GM12872 (cell line): ENCODE measurements at regions not wholly inside any gene's neighbourhood (a gene's known extent, or its start where the extent isn't known, plus 50 kb on each side); places are given as distances from the start of the nearest gene placed in this dataset.

ENCODE experiments used
- TF ChIP-seq, protein P1 (sequence below): IDR thresholded peaks from 3 replicates; pipeline ENCODE4 v1.5.1; 2011; ENCODE audit warnings: low read depth, mild to moderate bottlenecking, low read length, moderate library complexity; ENCODE audit not compliant: insufficient read depth

DNA sequence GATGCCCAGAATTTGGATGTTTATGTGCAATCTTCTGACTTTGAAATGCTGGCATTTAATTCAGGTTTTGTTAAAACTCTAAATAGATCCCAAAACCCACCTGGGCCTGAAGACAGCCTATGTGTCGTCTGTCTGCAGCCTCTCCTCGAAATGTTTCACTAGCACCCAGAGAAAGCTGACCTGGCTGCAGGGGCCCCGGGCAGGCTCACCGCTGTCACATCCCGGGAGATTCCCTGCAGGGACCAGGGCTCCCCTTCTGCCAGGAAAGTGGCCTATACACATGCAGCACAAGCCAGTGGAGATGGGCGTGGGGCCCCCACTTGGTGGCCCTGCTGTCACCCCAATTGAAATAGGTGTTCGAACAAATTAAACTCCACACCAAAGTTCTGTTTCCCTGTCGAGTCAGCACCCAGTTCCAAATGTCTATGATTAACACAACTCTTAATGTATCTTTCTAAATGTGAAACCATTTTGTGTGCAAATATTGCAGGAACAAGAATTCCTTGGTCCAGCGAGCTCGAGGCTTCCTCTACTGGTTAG lies 145.8 kb upstream of the ZNF507 start:
- TF ChIP-seq, protein P1, sequence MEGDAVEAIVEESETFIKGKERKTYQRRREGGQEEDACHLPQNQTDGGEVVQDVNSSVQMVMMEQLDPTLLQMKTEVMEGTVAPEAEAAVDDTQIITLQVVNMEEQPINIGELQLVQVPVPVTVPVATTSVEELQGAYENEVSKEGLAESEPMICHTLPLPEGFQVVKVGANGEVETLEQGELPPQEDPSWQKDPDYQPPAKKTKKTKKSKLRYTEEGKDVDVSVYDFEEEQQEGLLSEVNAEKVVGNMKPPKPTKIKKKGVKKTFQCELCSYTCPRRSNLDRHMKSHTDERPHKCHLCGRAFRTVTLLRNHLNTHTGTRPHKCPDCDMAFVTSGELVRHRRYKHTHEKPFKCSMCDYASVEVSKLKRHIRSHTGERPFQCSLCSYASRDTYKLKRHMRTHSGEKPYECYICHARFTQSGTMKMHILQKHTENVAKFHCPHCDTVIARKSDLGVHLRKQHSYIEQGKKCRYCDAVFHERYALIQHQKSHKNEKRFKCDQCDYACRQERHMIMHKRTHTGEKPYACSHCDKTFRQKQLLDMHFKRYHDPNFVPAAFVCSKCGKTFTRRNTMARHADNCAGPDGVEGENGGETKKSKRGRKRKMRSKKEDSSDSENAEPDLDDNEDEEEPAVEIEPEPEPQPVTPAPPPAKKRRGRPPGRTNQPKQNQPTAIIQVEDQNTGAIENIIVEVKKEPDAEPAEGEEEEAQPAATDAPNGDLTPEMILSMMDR = no peak

DNA sequence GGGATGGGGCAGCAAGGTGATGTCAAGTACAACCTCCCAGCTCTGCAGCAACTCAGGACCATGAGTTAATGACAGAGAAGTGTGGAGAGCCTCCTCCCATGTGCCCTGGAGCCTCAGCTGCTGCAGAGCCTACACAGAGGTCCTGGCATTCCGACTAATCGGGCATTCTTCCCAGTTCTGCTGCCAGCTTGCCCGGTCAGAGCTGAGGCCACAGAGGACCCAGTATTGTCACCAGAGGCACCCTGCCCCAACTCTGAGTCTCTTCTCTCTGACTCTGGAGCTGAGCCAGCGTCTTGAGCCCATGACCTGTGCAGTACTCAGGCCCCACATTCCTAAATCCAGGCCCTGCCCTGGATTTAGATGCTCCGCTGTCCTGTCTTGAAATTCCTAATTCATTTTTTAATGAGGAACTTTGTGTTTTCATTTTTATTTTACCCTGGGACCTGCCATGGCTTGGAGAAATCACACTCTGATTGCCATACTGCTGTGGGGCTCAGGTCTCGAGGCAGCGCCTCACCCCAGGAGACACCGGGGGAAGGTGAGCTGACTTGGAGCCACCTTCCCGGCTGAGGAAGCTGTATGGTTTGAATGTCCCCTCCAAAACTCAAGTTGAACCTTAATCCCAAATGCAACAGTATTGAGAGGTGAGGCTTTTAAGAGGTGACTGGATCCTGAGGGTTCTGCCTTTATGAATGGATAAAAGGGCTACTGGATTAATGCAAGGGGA lies 144.9 kb upstream of the ZNF507 start:
- TF ChIP-seq, protein P1 = no peak

DNA sequence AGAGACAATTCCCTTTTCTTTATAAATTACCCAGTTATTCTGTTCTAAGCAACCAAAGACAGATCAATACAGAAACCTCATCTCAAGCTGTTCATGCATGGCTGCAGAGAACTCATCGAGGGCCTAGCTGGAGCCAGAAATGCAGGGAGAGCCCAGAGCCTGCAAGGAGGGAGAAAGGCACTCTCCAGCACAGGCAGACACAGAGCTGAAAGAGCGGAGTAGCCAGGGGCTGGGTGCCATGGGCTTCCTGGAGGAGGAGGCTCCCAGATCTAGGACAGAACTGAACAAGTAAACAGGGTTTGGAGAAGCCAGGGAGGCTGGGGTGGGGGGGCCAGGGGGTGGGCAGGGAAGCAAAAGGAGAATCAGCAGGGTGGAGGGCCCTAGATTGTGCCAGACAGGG lies 144.2 kb upstream of the ZNF507 start:
- TF ChIP-seq, protein P1 = no peak

DNA sequence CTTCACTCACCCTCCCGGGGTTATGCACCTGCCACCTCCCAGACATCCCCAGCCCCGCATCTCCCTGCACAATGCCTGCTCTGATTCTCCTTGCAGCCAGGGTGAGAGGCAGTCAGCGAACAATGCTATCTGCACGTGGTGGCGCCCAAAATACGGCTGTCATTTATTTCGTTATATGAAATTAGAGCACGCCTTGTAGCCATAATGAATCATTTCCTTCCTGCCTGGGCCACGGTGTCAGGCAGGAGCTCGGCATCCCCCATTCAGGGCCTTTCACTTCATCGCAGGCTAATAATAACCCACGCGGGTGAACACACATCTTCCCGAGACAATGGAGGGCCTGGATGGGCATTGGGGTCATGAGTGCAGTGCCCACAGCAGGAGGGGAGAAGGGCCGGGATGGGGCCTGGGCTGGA lies 143.8 kb upstream of the ZNF507 start:
- TF ChIP-seq, protein P1 = no peak

DNA sequence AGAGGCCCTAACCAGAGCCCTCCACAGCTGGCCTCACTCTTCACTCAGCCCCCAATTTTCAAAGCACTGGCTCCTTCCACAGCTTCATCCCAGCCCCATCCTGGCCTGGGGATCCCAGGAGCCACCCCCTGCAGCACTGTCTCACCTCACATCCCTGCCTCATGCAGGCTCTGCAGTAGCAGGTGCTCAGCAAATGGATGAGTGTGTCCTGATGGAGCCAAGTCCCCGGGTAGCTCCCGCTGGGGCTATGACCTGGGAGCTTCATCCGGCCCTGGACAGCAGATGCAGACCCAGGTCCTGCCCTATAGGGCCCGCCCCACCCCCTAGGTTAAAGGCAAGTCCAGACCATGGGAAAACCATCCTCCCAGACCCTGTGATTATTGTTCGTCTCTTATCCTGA lies 143.2 kb upstream of the ZNF507 start:
- TF ChIP-seq, protein P1 = no peak

DNA sequence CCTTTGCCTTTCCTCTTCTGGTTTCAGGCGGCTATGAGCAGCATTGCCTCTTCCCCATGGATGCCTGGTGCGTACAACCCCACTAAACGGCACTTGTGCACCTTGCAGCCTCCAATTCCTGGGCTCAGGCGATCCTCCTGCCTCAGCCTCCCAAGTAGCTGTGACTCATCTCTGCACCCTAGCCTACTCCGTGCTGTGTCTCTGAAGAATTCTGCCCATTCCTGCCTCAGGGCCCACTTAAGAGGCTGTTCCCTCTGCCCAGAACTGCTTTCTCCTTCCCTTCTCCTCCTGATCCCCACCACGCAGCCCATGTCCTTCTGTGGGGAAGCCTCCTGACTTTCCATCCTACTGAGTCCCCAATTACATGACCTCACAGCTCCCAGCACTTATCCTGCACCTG lies 142.2 kb upstream of the ZNF507 start:
- TF ChIP-seq, protein P1 = no peak

DNA sequence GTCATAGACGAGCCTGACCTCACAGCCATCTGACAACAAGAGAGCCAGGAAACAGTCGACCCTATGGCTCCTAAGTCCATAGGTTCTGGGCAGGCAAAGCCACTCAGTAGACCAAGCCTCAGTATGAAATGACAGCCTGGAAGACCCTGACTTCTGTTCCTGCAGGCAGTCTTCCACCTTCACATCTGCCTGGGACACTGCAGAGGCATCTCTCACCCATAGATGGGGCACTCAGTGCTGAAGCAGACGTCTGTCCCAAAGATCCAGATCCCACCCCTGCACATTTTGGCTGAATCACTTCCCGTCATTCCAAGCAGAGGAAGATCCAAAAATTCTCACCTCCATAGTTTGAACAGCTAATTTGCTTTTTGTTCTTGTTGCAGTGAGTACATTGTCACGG lies 139.3 kb upstream of the ZNF507 start:
- TF ChIP-seq, protein P1 = no peak
